Cardiac fibroblast (primary cell): ENCODE measurements at regions not wholly inside any gene's neighbourhood (a gene's known extent, or its start where the extent isn't known, plus 50 kb on each side); places are given as distances from the start of the nearest gene placed in this dataset.
A peak's percentile ranks its signal among the peaks of the same experiment; 100 is the strongest.
"Not testable (repeated sequence)": the region's sequence is repeated elsewhere in the genome, so short reads cannot be mapped to it uniquely, and the experiment has no call there.

Source experiments
- DNase-seq, 2 donors: peaks; one replicate each; pipeline versions ENCODE4 v3.0.0 to v3.0.0-alpha.2; 2010; ENCODE audit warnings: low read depth in 2 of 2
- H3K4me3 ChIP-seq, 2 donors: replicated peaks in 1 of 2; 1 replicate in 1 of 2; 2 replicates in 1 of 2; pipeline ENCODE4 v1.5.1; 2011; ENCODE audit warnings: low read depth in 2 of 2, low read length in 2 of 2, mild to moderate bottlenecking in 2 of 2, moderate library complexity in 1 of 2

- H3K4me3 ChIP-seq, DNase-seq: not testable (repeated sequence)
Measured at GRCh38 chr3:195982754-195983153, 74.4 kb upstream of the TNK2 start.

- not testable (repeated sequence) for DNase-seq, H3K4me3 ChIP-seq
Measured at GRCh38 chr3:195981778-195982177, 73.4 kb upstream of the TNK2 start.

DNA sequence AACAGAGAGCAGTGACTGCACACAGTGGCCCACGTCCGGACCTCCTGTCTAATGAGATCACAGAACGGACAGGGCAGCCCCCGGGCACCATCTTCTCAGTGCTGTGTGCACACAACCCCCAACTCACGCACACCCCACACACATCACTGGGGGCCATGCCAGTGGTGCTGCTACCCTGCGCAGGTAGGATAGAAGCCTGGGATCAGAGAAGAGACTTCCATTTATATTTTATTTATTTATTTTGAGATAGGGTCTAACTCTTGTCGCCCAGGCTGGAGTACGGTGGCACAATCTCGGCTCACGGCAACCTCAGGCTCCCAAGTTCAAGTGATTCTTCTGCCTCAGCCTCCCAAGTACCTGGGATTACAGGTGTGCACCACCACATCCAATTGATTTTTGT, 71.5 kb upstream of the TNK2 start:
- H3K4me3 ChIP-seq, DNase-seq: not testable (repeated sequence)

GRCh38 chr3:195978585-195978984, 70.2 kb upstream of the TNK2 start:
- DNase-seq, H3K4me3 ChIP-seq: not testable (repeated sequence)

DNA sequence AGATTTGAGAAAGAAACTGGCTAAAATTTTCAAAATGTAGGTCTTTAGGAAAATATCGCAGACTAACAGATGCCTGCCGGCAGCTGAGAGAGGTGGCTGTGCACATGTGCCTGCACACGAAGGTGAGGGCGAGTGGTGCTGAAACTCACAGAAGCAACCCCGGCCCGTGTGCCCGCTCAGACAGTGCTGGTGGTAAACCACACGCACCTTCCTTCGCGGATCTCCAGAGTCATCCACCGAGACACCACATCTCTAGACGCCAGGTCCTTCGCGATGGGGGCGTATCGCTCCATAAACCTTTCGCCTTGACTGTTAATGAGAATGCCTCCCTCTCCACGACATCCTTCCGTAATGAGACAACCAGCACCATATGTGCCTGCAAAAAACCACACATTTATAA, 68.5 kb upstream of the TNK2 start:
- not testable (repeated sequence) for DNase-seq, H3K4me3 ChIP-seq

GRCh38 chr3:195974281-195974680, 65.9 kb upstream of the TNK2 start:
- not testable (repeated sequence) for DNase-seq

GRCh38 chr3:195970873-195971272, 62.5 kb upstream of the TNK2 start:
- H3K4me3 ChIP-seq, DNase-seq: not testable (repeated sequence)

More at GRCh38 chr3:195974281-195974680, 65.9 kb upstream of the TNK2 start:
- H3K4me3 ChIP-seq, result not testable (repeated sequence)

- DNase-seq, H3K4me3 ChIP-seq: not testable (repeated sequence)
Measured at GRCh38 chr3:195969838-195970776, 61.8 kb upstream of the TNK2 start.

- not testable (repeated sequence) for H3K4me3 ChIP-seq, DNase-seq
Measured at GRCh38 chr3:195969341-195969740, 61.0 kb upstream of the TNK2 start.

- H3K4me3 ChIP-seq, DNase-seq: not testable (repeated sequence)
Measured at GRCh38 chr3:195968104-195968503, 59.8 kb upstream of the TNK2 start.

DNA sequence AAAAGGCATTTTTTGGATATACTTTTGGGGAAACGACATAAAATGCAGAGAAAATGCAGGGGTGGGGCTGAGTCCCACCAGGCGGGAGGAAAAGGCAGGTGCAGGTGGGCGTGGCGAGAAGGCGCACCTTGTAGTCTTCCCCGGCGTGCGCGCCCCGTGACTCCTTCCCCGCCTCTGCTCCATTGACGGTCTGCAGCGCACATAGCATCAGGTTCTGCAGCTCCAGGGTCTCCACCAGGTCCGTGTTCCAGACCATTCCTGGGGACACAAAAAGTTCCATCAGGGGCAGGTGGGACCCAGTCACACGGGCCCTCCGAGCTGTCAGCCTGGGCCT, 59.0 kb upstream of the TNK2 start:
- H3K4me3 ChIP-seq, DNase-seq: not testable (repeated sequence)

GRCh38 chr3:195966563-195967386, 58.4 kb upstream of the TNK2 start:
- not testable (repeated sequence) for DNase-seq, H3K4me3 ChIP-seq

DNA sequence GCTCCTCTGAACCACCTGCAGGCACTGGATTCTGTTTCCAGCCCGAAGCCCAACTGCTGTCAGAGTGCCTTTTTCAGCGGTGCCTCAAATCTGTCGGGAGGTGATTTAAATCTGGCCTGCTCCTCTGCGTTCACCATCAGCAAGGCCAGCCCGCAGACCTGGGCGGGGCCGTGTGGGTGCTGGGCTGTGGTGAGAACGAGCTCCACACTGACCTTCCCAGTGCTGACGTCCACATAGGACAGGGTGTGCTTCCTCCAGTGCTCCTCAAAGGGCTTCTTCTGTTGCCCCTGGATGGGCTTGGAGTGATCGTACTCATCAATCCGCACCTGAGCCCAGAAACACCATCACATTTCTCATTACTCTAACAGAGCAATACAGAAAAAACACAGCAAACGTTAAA, 56.9 kb upstream of the TNK2 start:
- DNase-seq, H3K4me3 ChIP-seq: not testable (repeated sequence)

DNA sequence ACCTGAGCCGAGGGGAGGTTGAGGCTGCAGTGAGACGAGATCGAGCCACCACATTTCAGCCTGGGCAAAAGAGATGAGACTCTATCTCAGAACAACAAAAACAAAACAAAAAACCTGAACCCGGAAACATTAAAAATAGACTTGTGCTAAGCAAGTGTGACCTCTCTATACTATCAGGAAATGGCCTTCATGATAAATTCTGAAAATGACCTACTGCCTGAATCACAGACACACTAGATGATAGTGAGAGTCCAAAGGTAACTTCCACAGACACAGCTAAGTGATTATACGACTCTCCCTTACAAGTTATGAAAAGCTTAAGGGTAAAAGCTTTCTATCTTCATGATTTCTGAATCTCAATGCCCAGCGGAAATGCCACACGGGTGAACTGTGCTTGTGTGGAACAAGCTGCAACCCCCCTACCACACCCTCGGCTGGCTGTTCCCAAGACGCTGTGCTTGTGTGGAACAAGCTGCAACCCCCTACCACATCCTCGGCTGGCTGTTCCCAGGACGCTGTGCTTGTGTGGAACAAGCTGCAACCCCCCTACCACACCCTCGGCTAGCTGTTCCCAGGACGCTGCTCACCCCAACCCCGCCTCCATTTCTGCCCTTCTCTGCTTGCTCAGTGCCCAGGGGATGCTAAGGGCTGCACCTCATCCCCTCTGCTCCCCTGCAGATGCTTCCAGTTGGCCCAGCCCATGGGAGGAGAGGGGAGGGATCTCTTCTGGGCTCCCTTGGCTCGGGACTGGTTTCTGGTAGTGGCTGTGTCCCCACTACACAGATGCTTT, 56.2 kb upstream of the TNK2 start:
- DNase-seq, H3K4me3 ChIP-seq: not testable (repeated sequence)

- DNase-seq, H3K4me3 ChIP-seq: not testable (repeated sequence)
Measured at GRCh38 chr3:195962222-195962621, 53.9 kb upstream of the TNK2 start.

- DNase-seq, result peak in 1 of 2 donors; percentile 17
- not testable (repeated sequence) for H3K4me3 ChIP-seq
Measured at GRCh38 chr3:195960971-195961775, 52.8 kb upstream of the TNK2 start.

DNA sequence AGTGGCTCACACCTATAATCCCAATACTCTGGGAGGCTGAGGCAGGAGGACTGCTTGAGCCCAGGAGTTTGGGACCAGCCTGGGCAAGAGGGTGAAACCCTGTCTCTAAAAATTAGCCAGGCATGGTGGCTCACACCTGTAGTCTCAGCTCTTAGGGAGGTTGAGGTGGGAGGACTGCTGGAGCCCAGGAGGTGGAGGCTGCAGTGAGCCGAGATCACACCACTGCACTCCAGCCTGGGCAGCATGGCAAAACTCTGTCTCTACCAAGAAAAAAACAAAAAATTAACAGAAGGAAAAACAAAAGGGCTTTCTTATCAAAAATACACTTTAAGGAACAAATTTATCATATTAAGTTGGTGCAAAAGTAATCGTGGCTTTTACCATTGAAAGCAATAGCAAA, 51.8 kb upstream of the TNK2 start:
- not testable (repeated sequence) for H3K4me3 ChIP-seq, DNase-seq
